DOHH2 (cell line): ENCODE measurements at regions not wholly inside any gene's neighbourhood (a gene's known extent, or its start where the extent isn't known, plus 50 kb on each side); places are given as distances from the start of the nearest gene placed in this dataset.

Experiments used
- EZH2phosphoT487 ChIP-seq: fragments of 200-600 bp; sonication (generic); IDR thresholded peaks from 2 replicates; pipeline ENCODE4 v1.6.1; 2017; ENCODE audit warnings: borderline replicate concordance, mild to moderate bottlenecking, antibody characterized with exemption, low read length, moderate library complexity, mixed read lengths
- TF ChIP-seq, protein P1 (sequence below): fragments of 200-600 bp; sonication (generic); IDR thresholded peaks from one replicate; pipeline ENCODE4 v1.5.1; 2014; ENCODE audit warnings: antibody characterized with exemption, mild to moderate bottlenecking, low read depth, low read length; ENCODE audit not compliant: poor library complexity, severe bottlenecking

GRCh38 chr9:113753398-113754119 is 122.5 kb upstream of the ZNF618 start:
- TF ChIP-seq, protein P1, sequence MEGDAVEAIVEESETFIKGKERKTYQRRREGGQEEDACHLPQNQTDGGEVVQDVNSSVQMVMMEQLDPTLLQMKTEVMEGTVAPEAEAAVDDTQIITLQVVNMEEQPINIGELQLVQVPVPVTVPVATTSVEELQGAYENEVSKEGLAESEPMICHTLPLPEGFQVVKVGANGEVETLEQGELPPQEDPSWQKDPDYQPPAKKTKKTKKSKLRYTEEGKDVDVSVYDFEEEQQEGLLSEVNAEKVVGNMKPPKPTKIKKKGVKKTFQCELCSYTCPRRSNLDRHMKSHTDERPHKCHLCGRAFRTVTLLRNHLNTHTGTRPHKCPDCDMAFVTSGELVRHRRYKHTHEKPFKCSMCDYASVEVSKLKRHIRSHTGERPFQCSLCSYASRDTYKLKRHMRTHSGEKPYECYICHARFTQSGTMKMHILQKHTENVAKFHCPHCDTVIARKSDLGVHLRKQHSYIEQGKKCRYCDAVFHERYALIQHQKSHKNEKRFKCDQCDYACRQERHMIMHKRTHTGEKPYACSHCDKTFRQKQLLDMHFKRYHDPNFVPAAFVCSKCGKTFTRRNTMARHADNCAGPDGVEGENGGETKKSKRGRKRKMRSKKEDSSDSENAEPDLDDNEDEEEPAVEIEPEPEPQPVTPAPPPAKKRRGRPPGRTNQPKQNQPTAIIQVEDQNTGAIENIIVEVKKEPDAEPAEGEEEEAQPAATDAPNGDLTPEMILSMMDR = no peak
- no peak for TF ChIP-seq EZH2phosphoT487
